HepG2 (cell line): ENCODE measurements at regions not wholly inside any gene's neighbourhood (a gene's known extent, or its start where the extent isn't known, plus 50 kb on each side); places are given as distances from the start of the nearest gene placed in this dataset.

Source experiments
- CTCF ChIP-seq: sonication (generic); formaldehyde crosslinking; IDR thresholded peaks from 2 replicates; pipeline ENCODE4 v1.5.0; 2020; ENCODE audit warnings: mild to moderate bottlenecking, missing genetic modification reagents, moderate library complexity
- PRDM15 ChIP-seq: sonication (generic); formaldehyde crosslinking; IDR thresholded peaks from 2 replicates; pipeline ENCODE4 v1.4.0; 2020; ENCODE audit warnings: missing genetic modification reagents

GRCh38 chr6:92371211-92372208, 1047.8 kb downstream of the EPHA7 start:
- TF ChIP-seq PRDM15 (CRISPR knock-in tag) (no peak), CTCF (CRISPR knock-in tag) (no peak)
